H1 (cell line): ENCODE measurements at regions not wholly inside any gene's neighbourhood (a gene's known extent, or its start where the extent isn't known, plus 50 kb on each side); places are given as distances from the start of the nearest gene placed in this dataset.

Source experiments
- CTCF ChIA-PET: fragments of 300-600 bp; sonication (Branson Sonifier 250); formaldehyde crosslinking; loops from one replicate; lab custom pipeline; 2021; ENCODE audit not compliant: partially characterized antibody; lab: Charles Lee
- POLR2A ChIA-PET: fragments of 300-600 bp; sonication (Branson Sonifier 250); formaldehyde crosslinking; loops from one replicate; lab custom pipeline; 2021; ENCODE audit warnings: inconsistent platforms; ENCODE audit not compliant: partially characterized antibody; lab: Charles Lee
- DNase-seq, 2 experiments: peaks; one replicate each; pipeline versions ENCODE4 v3.0.0 to v3.0.0-alpha.2; 2010 to 2022; ENCODE audit warnings: low spot score in 2 of 2, low read depth in 1 of 2, mixed read lengths in 1 of 2
- FAIRE-seq: peaks from 2 replicates; lab custom pipeline; 2011; peaks lifted over from hg19 to GRCh38; lab: Jason Lieb, UNC
- H2AFZ ChIP-seq: 2 replicates; pipeline ENCODE4 v1.8.1; 2012; ENCODE audit warnings: low read length, inconsistent platforms
- H2AK5ac ChIP-seq: 2 replicates; pipeline ENCODE4 v1.6.1; 2013; ENCODE audit warnings: low read depth, low read length
- H2BK120ac ChIP-seq: replicated peaks from 2 replicates; pipeline ENCODE3; 2013; ENCODE audit warnings: low read depth, low read length, inconsistent platforms
- H2BK12ac ChIP-seq: 2 replicates; pipeline ENCODE4 v1.6.1; 2013; ENCODE audit warnings: low read depth, low read length
- H2BK15ac ChIP-seq: 2 replicates; pipeline ENCODE4 v1.6.1; 2013; ENCODE audit warnings: low read length
- H2BK20ac ChIP-seq: 2 replicates; pipeline ENCODE4 v1.6.1; 2013; ENCODE audit warnings: low read length
- H2BK5ac ChIP-seq: 2 replicates; pipeline ENCODE4 v1.6.1; 2013; ENCODE audit warnings: low read depth, low read length
- H3K14ac ChIP-seq: 2 replicates; pipeline ENCODE4 v1.6.1; 2013; ENCODE audit warnings: inconsistent platforms; ENCODE audit not compliant: insufficient read length
- H3K18ac ChIP-seq: 2 replicates; pipeline ENCODE4 v1.6.1; 2013; ENCODE audit warnings: low read length; ENCODE audit errors: extremely low read depth
- H3K23ac ChIP-seq: 2 replicates; pipeline ENCODE4 v1.6.1; 2013; ENCODE audit warnings: inconsistent platforms; ENCODE audit not compliant: insufficient read length
- H3K23me2 ChIP-seq: 2 replicates; pipeline ENCODE4 v1.6.1; 2013; ENCODE audit warnings: low read depth, low read length
- H3K27ac ChIP-seq: 2 replicates; pipeline ENCODE4 v1.6.1; 2011; ENCODE audit warnings: low read depth, low read length, inconsistent platforms
- H3K27me3 ChIP-seq, 4 experiments: replicated peaks in 1 of 4; 1 replicate in 1 of 4; 2 replicates in 3 of 4; pipeline versions ENCODE4 v1.6.1 to v1.8.1; 2011 to 2013; ENCODE audit warnings: low read length in 3 of 4, mild to moderate bottlenecking in 3 of 4, inconsistent platforms in 2 of 4, mixed read lengths in 2 of 4, moderate library complexity in 1 of 4; ENCODE audit not compliant: control insufficient read depth in 3 of 4, insufficient read depth in 3 of 4; ENCODE audit errors: extremely low read depth in 1 of 4
- H3K36me3 ChIP-seq, 4 experiments: 2 replicates each; pipeline versions ENCODE4 v1.6.1 to v1.8.1; 2011 to 2013; ENCODE audit warnings: mild to moderate bottlenecking in 4 of 4, low read length in 3 of 4, moderate library complexity in 2 of 4, control low read depth in 1 of 4, inconsistent platforms in 1 of 4; ENCODE audit not compliant: insufficient read depth in 4 of 4, control insufficient read depth in 2 of 4
- H3K4ac ChIP-seq: replicated peaks from 2 replicates; pipeline ENCODE3; 2013; ENCODE audit warnings: low read length, low read depth, mixed read lengths, inconsistent platforms; ENCODE audit not compliant: insufficient read length
- H3K4me1 ChIP-seq, 4 experiments: replicated peaks in 1 of 4; 1 replicate in 1 of 4; 2 replicates in 3 of 4; pipeline versions ENCODE4 v1.6.1 to v1.8.1; 2011 to 2013; ENCODE audit warnings: low read length in 3 of 4, inconsistent platforms in 2 of 4, mixed read lengths in 1 of 4; ENCODE audit not compliant: insufficient read depth in 4 of 4, control insufficient read depth in 3 of 4
- H3K4me2 ChIP-seq, 2 experiments: 2 replicates each; pipeline versions ENCODE4 v1.6.1 to v1.8.1; 2011 to 2013; ENCODE audit warnings: low read depth in 2 of 2, low read length in 2 of 2, control low read depth in 1 of 2, inconsistent platforms in 1 of 2, mild to moderate bottlenecking in 1 of 2; ENCODE audit not compliant: insufficient read depth in 1 of 2
- H3K4me3 ChIP-seq, 4 experiments: fragments of 200-600, 300-600 bp in 1 of 4; sonication (generic), shearing (Covaris generic), sonication (Bioruptor Twin) in 1 of 4; 2 replicates each; pipeline versions ENCODE4 v1.5.1 to v1.8.1; 2011 to 2016; ENCODE audit warnings: low read length in 4 of 4, low read depth in 3 of 4, control low read depth in 2 of 4, inconsistent platforms in 2 of 4, mild to moderate bottlenecking in 2 of 4, mixed read lengths in 1 of 4, moderate library complexity in 1 of 4; ENCODE audit not compliant: insufficient read depth in 2 of 4; ENCODE audit errors: extremely low read depth in 1 of 4
- H3K56ac ChIP-seq: replicated peaks from 2 replicates; pipeline ENCODE3; 2013; ENCODE audit warnings: low read depth, mild to moderate bottlenecking, mixed read lengths, low read length, inconsistent platforms; ENCODE audit not compliant: insufficient read length
- H3K79me1 ChIP-seq: 2 replicates; pipeline ENCODE4 v1.6.1; 2013; ENCODE audit warnings: low read depth, low read length, control low read depth
- H3K79me2 ChIP-seq, 2 experiments: 2 replicates each; pipeline versions ENCODE4 v1.6.1 to v1.8.1; 2012 to 2013; ENCODE audit warnings: low read length in 2 of 2, mild to moderate bottlenecking in 2 of 2, inconsistent platforms in 1 of 2; ENCODE audit not compliant: insufficient read depth in 2 of 2, control insufficient read depth in 1 of 2
- H3K9ac ChIP-seq, 4 experiments: replicated peaks in 1 of 4; 1 replicate in 1 of 4; 2 replicates in 3 of 4; pipeline versions ENCODE4 v1.6.1 to v1.8.1; 2011 to 2013; ENCODE audit warnings: low read depth in 3 of 4, low read length in 3 of 4, control low read depth in 2 of 4, mild to moderate bottlenecking in 2 of 4, moderate library complexity in 2 of 4, inconsistent platforms in 1 of 4; ENCODE audit errors: extremely low read depth in 1 of 4
- H3K9me3 ChIP-seq, 2 experiments: 2 replicates each; pipeline versions ENCODE4 v1.6.1 to v1.8.1; 2012 to 2013; ENCODE audit warnings: mild to moderate bottlenecking in 2 of 2, moderate library complexity in 2 of 2, control low read depth in 1 of 2, inconsistent platforms in 1 of 2, low read depth in 1 of 2, low read length in 1 of 2, mixed read lengths in 1 of 2; ENCODE audit not compliant: insufficient read depth in 2 of 2
- H4K20me1 ChIP-seq, 2 experiments: replicated peaks in 1 of 2; 2 replicates each; pipeline versions ENCODE3 to v1.8.1; 2011 to 2013; ENCODE audit warnings: inconsistent platforms in 2 of 2, low read length in 2 of 2, mild to moderate bottlenecking in 1 of 2; ENCODE audit not compliant: insufficient read depth in 2 of 2, control insufficient read depth in 1 of 2
- H4K5ac ChIP-seq: 2 replicates; pipeline ENCODE4 v1.6.1; 2013; ENCODE audit warnings: low read length, low read depth, mixed read lengths, inconsistent platforms; ENCODE audit not compliant: insufficient read length
- H4K8ac ChIP-seq: 2 replicates; pipeline ENCODE4 v1.8.0; 2013; ENCODE audit warnings: mild to moderate bottlenecking, moderate library complexity, low read length, inconsistent platforms; ENCODE audit not compliant: insufficient read depth; ENCODE audit errors: extremely low read depth
- H4K91ac ChIP-seq: replicated peaks from 2 replicates; pipeline ENCODE3; 2013; ENCODE audit warnings: low read length, mixed read lengths, inconsistent platforms; ENCODE audit not compliant: insufficient read length
- CBX8 ChIP-seq: fragments of 300-800, 300-1000 bp; sonication (generic); IDR thresholded peaks from 2 replicates; pipeline ENCODE4 v1.7.1; 2016; ENCODE audit warnings: low read depth, low read length, borderline replicate concordance
- E2F6 ChIP-seq: IDR thresholded peaks from 2 replicates; pipeline ENCODE4 v1.6.1; 2012; ENCODE audit warnings: inconsistent platforms
- FOSL1 ChIP-seq: IDR thresholded peaks from 2 replicates; pipeline ENCODE4 v1.6.1; 2011; ENCODE audit warnings: mild to moderate bottlenecking, low read depth, low read length, moderate library complexity; ENCODE audit not compliant: insufficient read depth
- JUN ChIP-seq: IDR thresholded peaks from 2 replicates; pipeline ENCODE4 v1.6.1; 2011; ENCODE audit warnings: low read depth, mild to moderate bottlenecking, improper control_type of control experiment, low read length
- MAX ChIP-seq: IDR thresholded peaks from 2 replicates; pipeline ENCODE4 v1.6.1; 2012; ENCODE audit warnings: inconsistent platforms
- SP1 ChIP-seq: IDR thresholded peaks from 2 replicates; pipeline ENCODE4 v1.6.1; 2011; ENCODE audit warnings: low read depth, low read length
- SP2 ChIP-seq: IDR thresholded peaks from 2 replicates; pipeline ENCODE4 v1.6.1; 2012; ENCODE audit warnings: mild to moderate bottlenecking, low read length, inconsistent platforms
- TCF12 ChIP-seq: IDR thresholded peaks from 2 replicates; pipeline ENCODE4 v1.6.1; 2011; ENCODE audit warnings: low read depth, mild to moderate bottlenecking, low read length
- ZNF274 ChIP-seq: IDR thresholded peaks from 2 replicates; pipeline ENCODE4 v1.7.0; 2012; ENCODE audit warnings: low read length, borderline replicate concordance; ENCODE audit errors: extremely low read depth
- WGBS, 2 experiments: shearing (Covaris generic) in 1 of 2; methylation state at CpG; one replicate each; pipeline versions ENCODE4 v1.1.6 to v1.1.7; 2013 to 2015; ENCODE audit warnings: low lambda C conversion rate in 2 of 2, mixed read lengths in 2 of 2, inconsistent platforms in 1 of 2, low coverage in 1 of 2, missing lambda C conversion rate in 1 of 2; ENCODE audit not compliant: insufficient replicate concordance in 2 of 2, insufficient coverage in 1 of 2, insufficient read length in 1 of 2; ENCODE audit errors: extremely low coverage in 1 of 2, missing lambda C conversion rate in 1 of 2; 5-methylcytosine and 5-hydroxymethylcytosine counted together

- Histone ChIP-seq H3K23ac (no peak overlapping the region), H2BK12ac (no peak overlapping the region), H3K18ac (no peak overlapping the region), H3K4ac (no peak overlapping the region), H3K79me1 (no peaks in the 10 kb centered on the region), H3K27ac (no peak overlapping the region), H3K14ac (no peak overlapping the region), H3K79me2 (no peaks in the 10 kb centered on the region), H4K91ac (no peak overlapping the region), H3K4me3 (no peak overlapping the region), H3K9ac (no peak overlapping the region), H3K36me3 (peaks cover 0 to 9% (median 4%) of the 10 kb centered on the region in 4 experiments; a peak in 3 of 8 replicates), H2AK5ac (no peak overlapping the region), H3K4me1 (no peaks in the 10 kb centered on the region), H2AFZ (no peak overlapping the region), H2BK5ac (no peak overlapping the region), H3K9me3 (peaks cover 20 to 39% of the 10 kb centered on the region in 2 experiments), H4K20me1 (no peaks in the 10 kb centered on the region), H3K4me2 (no peak overlapping the region), H2BK120ac (no peak overlapping the region), H3K56ac (no peak overlapping the region), H2BK20ac (no peak overlapping the region), H3K23me2 (no peaks in the 10 kb centered on the region), H3K27me3 (no peaks in the 10 kb centered on the region), H4K5ac (no peak overlapping the region), H4K8ac (no peak overlapping the region), H2BK15ac (no peak overlapping the region)
- DNase-seq (no peak), FAIRE-seq (no peak)
- ChIA-PET POLR2A (no interaction called here), CTCF (no interaction called here)
- 67% methylated on average over 2 of the region's 2 CpGs; no CpG with 5 or more reads in 1 of the 2 experiments for WGBS, 2 experiments
- no peak for TF ChIP-seq FOSL1
- peak; percentile 85; the same call in 1 of the 2 replicates for TF ChIP-seq E2F6
- no peak for TF ChIP-seq CBX8
- TF ChIP-seq TCF12, result peak; percentile 78; the same call in 1 of the 2 replicates
- TF ChIP-seq SP2, result no peak
- no peak for TF ChIP-seq ZNF274
- no peak for TF ChIP-seq JUN
- peak; percentile 24; the same call in 1 of the 2 replicates for TF ChIP-seq MAX
- TF ChIP-seq SP1, result 0 out of 2 replicates have a peak, but pooled peaks have one; percentile 37
These were observed 1151.7 kb upstream of the LRRN3 start for GRCh38 chr7:109939207-109939606.
